ENCODE measurements at regions not wholly inside any gene's neighbourhood (a gene's known extent, or its start where the extent isn't known, plus 50 kb on each side); places are given as distances from the start of the nearest gene placed in this dataset.

DNA sequence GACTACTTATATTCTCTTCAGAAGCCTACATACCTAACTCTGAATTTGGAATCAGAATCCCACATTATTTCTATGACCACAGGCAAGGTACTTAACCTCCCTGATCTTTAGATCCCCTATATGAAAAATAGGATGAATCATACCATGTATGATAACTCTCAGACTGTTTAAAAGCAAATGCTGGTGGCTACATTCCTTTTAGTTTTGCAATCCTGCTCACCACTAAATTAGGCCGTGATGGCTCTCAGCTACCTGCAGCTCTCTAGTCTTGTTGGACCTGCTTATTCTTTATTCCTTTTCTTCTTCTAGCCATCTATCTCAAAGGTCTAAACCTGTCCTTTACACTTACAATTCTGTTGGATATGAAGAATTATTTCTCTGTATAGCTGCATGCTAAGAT is 303.4 kb upstream of the ATP10B start:
- no peaks in the 10 kb centered on the region for H3K4me1 ChIP-seq (replicated peaks in 1 of 2)
- no peaks in the 10 kb centered on the region for H3K36me3 ChIP-seq (replicated peaks in 1 of 2)
- intact Hi-C loops (cut with DNase I) = no loop called here
- no peaks in the 10 kb centered on the region for H3K9me3 ChIP-seq (replicated peaks in 1 of 3)
- TF ChIP-seq POLR2A (IDR thresholded peaks at IDR 0.05) (no peak), CTCF (IDR thresholded peaks at IDR 0.05) (no peak)
- WGBS, 4 donors = 79 to 88% (median 82%) methylated on average over 1 of the region's 1 CpG
- no peak overlapping the region for H3K27ac ChIP-seq
- H3K4me3 ChIP-seq = no peak overlapping the region
- DNase-seq = no peak
- no peaks in the 10 kb centered on the region for H3K27me3 ChIP-seq

GRCh38 chr5:161152415-161152940 is 300.5 kb upstream of the ATP10B start:
- Histone ChIP-seq H3K4me3 (no peak overlapping the region), H3K4me1 (replicated peaks in 1 of 2) (no peaks in the 10 kb centered on the region), H3K27me3 (no peaks in the 10 kb centered on the region), H3K9me3 (replicated peaks in 1 of 3) (no peaks in the 10 kb centered on the region), H3K27ac (no peak overlapping the region), H3K36me3 (replicated peaks in 1 of 2) (no peaks in the 10 kb centered on the region)
- intact Hi-C loops (cut with DNase I) = no loop called here
- 67 to 85% (median 76%) methylated on average over 2 of the region's 2 CpGs for WGBS, 4 donors
- DNase-seq = no peak
- no peak for TF ChIP-seq CTCF (IDR thresholded peaks at IDR 0.05)
- no peak for TF ChIP-seq POLR2A (IDR thresholded peaks at IDR 0.05)

- H3K27ac ChIP-seq = no peak overlapping the region
- H3K9me3 ChIP-seq (replicated peaks in 1 of 3) = no peaks in the 10 kb centered on the region
- H3K27me3 ChIP-seq = no peaks in the 10 kb centered on the region
- intact Hi-C loops (cut with DNase I) = no loop called here
- TF ChIP-seq POLR2A (IDR thresholded peaks at IDR 0.05) = no peak
- TF ChIP-seq CTCF (IDR thresholded peaks at IDR 0.05) = no peak
- no peak overlapping the region for H3K4me3 ChIP-seq
- WGBS, 4 donors = 80 to 86% (median 83%) methylated on average over 2 of the region's 2 CpGs
- no peak for DNase-seq
- no peaks in the 10 kb centered on the region for H3K4me1 ChIP-seq (replicated peaks in 1 of 2)
- no peaks in the 10 kb centered on the region for H3K36me3 ChIP-seq (replicated peaks in 1 of 2)
Observed at GRCh38 chr5:161150441-161150988, 298.5 kb upstream of the ATP10B start.

DNA sequence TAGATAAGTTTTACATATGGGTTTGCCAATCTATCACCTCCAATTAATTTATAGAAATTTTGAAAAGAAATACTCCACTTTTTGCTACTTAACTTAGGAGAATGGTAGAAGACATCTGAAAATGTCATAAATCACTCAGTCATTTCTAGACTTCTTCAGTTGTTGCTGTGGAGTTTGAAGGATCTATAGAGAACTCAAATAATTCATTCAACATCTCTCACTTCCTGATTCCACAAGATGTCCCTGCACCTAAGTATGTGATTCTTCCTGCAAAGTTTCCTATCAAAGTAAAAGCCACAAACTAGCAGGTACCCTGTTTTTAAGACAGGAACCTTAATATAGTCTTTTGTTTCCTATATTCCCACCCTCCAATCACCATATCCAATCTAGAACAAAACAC is 297.1 kb upstream of the ATP10B start:
- H3K4me3 ChIP-seq = no peak overlapping the region
- peaks cover 0 to 5% (median 0%) of the 10 kb centered on the region in 3 donors for H3K9me3 ChIP-seq (replicated peaks in 1 of 3)
- H3K4me1 ChIP-seq (replicated peaks in 1 of 2) = no peaks in the 10 kb centered on the region
- intact Hi-C loops (cut with DNase I) = no loop called here
- DNase-seq = no peak
- TF ChIP-seq CTCF (IDR thresholded peaks at IDR 0.05) (no peak), POLR2A (IDR thresholded peaks at IDR 0.05) (no peak)
- H3K27me3 ChIP-seq = no peaks in the 10 kb centered on the region
- no peak overlapping the region for H3K27ac ChIP-seq
- no peaks in the 10 kb centered on the region for H3K36me3 ChIP-seq (replicated peaks in 1 of 2)

Measured in adrenal gland (tissue), 9 donors.